ENCODE measurements at regions not wholly inside any gene's neighbourhood (a gene's known extent, or its start where the extent isn't known, plus 50 kb on each side); places are given as distances from the start of the nearest gene placed in this dataset.
A peak's percentile ranks its signal among the peaks of the same experiment; 100 is the strongest.
"Not testable (repeated sequence)": the region's sequence is repeated elsewhere in the genome, so short reads cannot be mapped to it uniquely, and the experiment has no call there.

DNA sequence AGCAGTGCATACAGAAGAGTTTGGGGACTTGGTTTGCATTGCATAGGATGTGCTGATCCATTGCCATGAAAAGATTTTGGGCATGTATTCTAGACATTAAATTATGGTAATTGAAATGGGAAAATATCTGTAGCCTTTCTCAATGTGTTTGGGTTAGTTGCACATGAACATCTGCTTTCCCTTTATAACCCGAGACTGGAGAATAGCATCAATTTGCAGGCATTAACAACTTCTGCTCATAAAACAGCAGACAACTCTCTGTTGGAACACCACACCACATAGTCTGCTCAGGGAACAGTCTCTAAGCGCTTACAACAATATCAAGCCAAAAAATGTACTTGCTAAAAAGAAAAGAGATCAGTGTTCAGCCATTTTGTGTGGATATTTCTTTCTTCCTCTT lies 1391.1 kb upstream of the LRRTM3 start:
- no peak for DNase-seq (ENCODE audit: low read depth)

DNA sequence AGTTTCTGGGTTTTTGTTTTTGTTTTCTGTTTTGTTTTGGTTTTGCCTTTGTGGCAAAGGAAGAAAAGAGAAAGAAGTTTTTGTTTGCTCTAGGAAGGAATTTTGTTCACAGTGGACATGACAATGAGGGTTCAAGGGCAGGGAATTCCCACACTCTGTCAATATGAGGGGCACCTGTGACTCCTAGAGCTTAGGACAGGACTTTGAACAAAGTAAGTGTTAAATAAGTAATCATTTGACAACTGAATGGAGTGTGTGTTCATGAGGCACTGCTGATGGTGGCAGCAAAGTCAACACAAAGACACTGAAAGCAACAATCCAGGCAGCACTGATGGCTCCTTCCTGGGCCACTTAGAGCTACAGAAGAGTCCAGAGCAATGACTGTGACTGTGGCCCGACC lies 1381.1 kb upstream of the LRRTM3 start:
- no peak for DNase-seq (ENCODE audit: low read depth)

DNA sequence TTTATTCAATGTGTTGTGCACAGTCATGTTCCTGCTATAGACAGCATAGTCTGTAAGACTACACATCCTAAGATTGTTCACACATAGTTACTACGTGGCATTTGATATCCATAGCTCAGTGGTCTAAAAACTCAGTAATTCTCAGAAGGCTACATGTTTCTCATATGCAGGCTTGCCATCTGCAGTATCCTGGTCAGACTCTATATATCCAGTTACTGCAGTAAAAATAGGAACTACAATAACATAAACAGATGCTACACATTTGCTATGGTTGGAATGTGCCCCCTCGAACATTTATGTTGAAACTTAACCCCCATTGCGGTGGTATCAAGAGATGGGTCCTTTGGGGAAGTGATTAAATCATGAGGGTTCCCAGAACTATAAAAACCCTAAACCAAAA lies 1377.8 kb upstream of the LRRTM3 start:
- no peak for DNase-seq (ENCODE audit: low read depth)

DNA sequence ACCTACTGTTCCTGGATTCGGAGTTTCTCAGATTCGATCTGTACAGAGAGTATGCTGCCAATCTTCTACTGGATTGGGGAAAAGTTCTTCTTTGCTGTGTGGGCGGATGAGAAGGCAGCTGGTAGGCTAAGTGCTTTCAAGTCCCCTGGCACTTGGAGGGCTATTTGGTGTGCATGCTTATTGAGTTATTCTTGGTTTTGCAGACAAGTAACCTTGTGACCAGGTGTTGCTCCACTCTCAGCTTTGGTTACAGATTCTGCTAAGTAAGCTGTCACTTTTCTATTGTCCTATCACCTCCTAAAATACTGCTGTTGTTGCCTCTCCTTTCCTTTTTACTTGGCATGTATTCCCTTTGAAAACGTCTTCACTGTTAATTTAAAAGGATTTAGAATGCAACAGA lies 1375.1 kb upstream of the LRRTM3 start:
- no peak for DNase-seq (ENCODE audit: low read depth)

DNA sequence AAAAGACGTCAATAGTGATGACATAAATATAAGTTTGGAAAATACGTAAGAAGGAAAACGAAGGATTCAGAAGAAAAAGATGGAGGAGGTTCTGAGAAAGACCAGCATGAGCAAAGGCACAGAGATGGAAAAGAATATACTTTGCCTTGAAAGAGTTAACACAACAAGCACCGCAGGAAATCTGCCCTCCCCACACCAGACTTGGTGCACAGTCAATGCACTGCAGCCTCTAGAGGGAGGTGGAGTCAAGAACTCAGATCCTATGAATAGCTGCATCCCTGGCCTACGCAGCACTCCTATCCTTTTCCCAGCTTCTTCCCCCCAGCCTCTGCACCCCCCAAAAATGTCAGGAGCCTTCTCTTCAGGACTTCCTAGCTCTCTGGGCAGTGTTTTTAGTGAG lies 1370.6 kb upstream of the LRRTM3 start:
- no peak for DNase-seq (ENCODE audit: low read depth)

DNA sequence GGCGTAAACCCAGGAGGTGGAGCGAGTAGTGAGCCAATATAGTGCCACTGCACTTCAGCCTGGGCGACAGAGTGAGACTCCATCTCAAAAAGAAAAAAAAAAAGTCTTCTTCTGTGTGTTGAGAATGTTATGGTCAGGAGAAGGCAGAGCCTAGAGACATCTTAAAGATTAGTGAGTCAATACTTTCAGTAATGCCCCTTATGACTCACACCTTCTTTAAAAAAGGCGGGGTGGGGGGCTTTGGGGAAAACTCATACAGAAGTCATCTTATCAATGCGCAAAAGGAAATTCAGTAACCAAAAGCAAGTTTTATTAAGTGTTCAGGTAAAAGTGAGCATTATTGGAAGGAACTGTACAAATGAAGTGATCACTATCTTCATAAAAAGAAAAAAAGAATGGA lies 1369.8 kb upstream of the LRRTM3 start:
- peak; percentile 4 for DNase-seq (ENCODE audit: low read depth)

DNA sequence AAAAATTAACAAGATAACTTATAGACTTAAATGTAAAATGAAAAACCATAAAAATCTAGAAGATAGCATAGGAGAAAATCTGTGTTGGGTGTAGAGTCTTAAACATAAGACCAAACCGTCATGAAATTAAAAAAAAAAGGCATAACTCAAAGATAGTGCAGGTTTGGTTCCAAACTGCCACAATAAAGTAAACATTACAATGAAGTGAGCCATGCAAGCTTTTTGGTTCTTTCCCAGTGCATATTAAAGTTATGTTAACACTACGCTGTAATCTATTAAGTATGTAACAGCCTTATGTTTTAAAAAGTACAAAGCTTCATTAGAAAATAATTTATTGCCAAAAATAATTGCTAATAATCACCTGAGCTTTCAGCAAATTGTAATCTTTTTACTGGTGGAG lies 1366.5 kb upstream of the LRRTM3 start:
- DNase-seq (ENCODE audit: low read depth): no peak

DNA sequence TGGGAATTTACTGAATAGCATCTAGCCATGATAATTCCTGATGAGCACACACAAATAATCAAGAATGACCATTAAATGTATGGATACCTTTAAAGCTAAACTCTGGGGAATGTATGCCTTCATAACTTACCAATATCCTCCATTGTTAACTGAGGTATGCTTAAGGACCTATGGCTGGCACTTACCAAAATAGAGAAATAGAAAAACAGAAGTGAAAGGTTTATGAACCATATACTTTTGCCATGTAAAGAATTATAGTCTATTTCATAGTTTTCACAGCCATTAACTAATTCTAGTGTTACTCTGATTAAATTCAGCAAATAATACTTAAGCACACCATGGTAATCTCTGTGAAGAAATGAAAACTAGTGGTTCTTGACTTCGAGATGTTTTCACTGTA lies 1360.6 kb upstream of the LRRTM3 start:
- DNase-seq (ENCODE audit: low read depth): no peak

DNA sequence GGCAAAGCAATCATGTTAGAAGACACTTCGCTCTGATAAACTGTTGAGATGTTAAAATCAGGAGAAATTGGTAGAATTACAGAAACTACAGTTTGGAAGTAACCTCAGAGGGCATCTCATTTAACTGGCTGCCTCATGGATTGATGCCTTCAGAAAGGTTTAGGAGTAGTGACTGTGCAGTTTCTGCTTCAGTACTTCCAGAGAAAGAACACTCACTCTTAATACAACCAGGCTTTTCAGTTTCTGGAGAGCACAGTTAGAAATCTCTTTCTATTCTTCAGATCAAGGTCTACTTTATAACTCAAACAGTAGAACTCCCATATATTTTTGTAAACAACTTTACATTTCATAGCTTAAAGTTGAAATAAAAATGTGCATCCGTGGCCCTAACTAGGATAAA lies 1358.9 kb upstream of the LRRTM3 start:
- DNase-seq (ENCODE audit: low read depth): no peak

DNA sequence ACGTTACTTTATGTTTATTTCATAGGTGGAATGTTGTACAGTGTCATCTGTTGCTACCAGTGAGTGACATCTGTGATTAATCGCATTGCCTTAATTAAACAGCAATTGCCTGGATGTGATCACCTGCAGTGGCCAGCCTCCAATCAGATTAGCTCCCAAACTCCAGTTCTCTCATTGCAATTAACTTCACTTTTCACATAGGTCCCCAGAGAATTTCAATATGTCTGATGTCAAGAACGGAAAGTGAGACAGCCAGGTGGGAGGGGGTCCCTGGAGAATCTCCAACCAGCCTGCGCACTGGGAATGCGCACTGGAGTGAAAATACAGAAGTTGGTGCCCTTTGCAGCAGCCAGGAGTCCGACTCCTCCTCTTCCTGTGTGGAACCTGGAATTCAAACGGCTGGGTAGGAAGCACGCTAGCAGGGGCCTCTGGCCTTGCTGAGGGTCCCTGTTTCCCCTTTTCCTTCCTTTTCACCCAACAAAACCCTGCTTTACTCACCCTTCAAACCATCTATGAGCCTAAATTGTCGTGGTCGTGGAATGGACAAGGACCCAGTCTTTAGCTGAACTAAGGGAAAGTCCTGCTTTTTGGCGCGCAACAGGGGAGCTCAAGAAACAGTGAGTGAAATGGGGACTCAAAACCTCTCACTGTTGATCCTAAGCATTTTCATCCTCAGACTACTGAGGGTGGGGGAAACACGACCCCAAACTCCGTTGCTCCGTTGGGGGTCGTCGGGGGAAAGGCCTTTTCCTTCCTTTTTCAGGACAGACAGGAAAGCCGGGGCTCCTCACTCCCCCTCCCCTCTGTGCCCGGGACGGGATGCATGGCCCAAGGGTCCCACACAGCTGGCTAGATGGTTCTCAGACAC lies 1355.5 kb upstream of the LRRTM3 start:
- peak; percentile 51 for DNase-seq (ENCODE audit: low read depth)

DNA sequence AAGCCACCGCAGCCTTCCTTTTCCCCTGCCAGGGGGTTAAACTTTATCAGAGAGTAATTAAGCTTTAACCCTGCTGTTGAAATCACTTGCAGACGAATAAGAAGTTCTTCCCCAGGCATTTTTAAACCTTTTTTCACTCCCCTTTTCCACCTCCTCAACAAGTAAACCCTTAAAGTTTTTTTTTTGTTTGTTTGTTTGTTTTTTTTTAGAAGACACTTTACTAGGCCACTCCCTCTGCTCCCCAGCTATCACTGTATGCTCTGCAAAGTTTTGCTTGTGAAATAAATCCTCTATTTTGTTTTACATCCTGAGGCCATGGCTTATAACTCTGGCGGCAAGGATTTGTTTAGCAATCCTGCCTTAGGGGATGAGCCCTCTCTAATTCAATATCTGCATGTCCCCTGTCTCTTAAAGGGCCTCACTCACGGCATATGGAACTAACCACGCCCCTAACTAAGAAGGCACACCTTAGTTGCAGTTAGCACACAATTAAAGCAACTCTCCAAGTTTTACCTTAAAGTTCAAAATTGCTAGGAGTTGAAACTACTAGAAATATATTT lies 1354.7 kb upstream of the LRRTM3 start:
- peak; percentile 22 for DNase-seq (ENCODE audit: low read depth)

DNA sequence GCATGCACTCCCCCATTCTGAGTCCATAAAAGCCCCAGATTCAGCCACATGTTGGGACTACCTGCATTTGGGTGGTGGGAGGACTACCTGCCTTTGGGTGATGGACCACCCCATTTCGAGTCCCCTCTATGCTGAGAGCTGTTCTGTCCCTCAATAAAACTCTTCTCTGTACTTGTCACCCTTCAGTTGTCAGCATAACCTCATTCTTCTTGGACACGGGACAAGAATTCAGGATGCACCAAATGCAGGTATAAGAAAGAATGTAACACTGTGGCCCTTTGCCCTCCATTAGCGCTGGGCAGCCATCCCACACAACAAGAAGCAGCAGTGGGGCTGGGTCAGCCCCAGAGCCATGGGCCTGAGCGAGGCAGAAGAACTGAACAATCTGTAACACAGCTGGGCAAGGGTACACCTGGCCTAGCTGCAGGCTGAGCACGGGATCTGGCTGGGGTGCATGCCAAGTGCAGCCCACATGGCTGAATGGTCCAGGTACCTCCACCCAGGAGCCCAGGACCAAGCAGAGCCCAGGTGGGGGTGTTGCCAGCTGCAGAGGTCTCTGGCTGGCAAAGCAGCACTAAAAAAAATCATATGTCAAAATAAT lies 1344.3 kb upstream of the LRRTM3 start:
- DNase-seq (ENCODE audit: low read depth): no peak

DNA sequence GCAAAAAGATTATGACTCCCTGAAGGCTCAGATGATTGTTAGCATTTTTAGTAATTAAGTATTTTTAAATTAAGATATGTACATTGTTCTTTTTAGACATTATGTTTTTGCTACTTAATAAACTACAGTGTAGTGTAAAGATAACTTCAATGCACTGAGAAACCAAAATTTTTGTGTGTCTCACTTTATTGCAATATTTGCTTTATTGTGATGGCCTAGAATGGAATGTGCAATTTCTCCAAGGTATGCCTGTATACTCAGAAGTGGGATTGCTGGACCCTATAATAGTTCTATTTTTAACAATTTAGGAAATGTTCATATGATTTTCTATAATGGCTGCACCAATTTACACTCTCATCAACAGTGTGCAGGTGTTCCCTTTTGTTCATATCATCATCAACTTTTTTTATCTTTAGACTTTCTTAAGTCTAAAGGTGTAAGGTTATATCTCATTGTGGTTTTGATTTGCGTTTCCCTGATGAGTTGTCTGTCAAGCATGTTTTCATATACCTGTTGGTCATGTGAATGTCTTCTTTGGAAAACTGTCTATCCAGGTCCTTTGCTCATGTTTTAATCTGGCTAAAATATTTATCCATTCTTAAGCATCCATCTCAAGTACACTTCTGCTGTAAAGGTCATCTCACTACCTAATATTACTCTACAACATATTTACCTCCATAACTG lies 1323.5 kb upstream of the LRRTM3 start:
- no peak for DNase-seq (ENCODE audit: low read depth)

DNA sequence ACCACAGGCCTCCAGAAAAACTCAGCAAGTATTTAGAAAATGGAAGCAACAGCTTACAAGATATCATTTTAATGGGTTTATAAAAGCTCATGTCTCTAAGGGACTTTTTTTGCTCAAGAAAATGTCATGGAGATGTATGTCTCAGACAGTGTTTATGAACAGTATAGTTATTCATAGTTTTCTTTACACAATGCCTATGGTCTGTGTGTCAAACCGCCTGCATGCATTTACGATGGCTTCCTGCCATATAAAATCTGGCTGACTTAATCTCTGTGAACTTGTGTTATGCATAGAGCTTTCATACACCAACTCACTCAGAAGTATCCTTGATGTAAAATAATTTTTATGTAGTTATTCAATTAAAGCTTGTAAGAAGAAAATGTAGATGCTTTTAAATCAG lies 1314.2 kb upstream of the LRRTM3 start:
- no peak for DNase-seq (ENCODE audit: low read depth)

DNA sequence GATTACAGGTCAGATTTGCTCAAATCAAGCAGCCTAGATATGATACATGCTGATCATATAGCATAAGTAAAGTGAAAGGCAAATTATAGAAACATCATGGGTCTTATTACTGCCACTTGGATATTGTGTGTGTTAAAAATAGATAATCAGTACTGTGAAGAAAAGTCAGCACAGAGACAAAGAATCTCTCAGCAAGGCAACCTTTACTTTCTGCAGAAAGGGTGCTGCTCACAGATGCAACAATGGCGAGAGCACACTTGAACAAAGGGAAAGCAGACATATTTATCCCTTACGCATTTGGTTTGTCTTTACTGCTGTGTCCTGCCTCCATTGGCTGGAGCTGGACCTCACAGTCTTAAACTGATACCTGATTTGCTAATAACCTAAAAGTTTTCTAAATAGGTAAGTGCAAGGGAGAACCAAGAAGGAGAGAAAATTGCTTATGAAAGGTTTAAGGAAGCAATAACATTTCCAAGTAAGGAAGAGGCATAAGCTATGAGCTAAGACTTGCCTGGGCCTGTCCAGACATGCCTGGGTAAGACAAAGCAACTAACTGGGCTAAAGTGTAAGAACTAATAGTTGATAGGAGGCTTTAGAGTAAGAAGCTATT lies 1310.8 kb upstream of the LRRTM3 start:
- no peak for DNase-seq (ENCODE audit: low read depth)

DNA sequence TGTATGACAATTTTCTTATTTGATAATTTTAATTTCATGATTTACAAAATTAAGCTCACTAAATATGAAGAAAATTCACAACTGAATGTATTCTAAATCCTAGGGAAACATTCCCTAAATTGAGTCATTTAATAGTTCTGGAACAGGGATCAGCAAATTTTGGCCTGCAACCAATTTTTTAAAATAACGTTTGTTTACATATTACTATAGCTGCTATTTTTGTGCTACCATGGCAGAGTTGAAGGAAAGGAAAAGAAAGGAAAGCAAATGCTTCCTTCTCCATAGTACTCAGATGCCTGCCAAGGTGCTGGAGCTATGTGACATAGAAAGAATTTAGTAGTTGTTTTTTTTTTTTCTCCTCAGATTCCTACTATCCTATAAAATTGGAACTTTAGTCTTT lies 1307.7 kb upstream of the LRRTM3 start:
- no peak for DNase-seq (ENCODE audit: low read depth)

DNA sequence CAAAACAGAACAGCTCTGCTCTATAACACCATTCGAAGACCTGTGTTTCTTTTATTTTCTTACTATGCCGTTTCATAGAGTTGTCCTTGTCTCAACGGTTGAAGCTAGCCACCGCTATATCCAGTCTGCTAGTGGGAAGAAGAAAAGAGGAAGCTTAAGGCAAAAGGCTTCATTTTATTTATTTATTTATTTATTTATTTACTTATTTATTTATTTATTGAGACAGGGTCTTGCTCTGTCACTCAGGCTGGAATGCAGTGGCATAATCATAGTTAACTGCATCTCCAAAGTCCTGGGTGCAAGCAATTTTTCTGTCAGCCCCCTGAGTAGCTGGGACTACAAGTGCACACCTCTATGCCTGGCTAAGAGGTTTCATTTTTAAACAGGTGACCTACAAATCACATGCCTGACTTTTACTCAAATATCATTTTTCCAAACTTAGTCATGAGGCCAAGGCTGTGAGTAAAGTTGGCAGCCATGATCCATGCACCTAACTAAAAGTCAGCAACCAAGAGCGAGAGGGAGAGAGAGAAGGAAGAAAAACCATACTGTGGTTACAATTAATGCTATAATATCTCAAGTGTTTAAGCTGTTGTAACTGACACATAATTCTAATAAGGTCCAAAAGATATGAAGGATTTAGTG lies 1305.3 kb upstream of the LRRTM3 start:
- no peak for DNase-seq (ENCODE audit: low read depth)

DNA sequence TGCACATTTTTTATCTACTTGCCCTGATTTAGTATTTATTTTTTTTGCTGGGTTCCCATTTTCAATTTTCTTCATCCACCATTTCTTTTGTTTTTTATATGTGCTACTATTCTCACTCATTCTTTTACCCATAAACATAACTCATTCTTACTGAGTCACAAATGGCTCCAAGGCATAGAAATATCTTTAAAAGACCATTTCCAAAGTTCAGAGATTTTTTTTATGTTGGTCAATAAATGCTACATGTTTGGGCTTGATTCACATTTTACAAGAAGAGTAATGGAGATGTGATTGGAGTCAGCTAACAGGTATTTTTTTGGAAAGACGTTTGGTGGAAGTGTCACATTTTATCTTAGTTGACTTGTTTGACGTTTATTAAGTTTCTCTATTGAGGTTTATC lies 1303.2 kb upstream of the LRRTM3 start:
- DNase-seq (ENCODE audit: low read depth): no peak

DNA sequence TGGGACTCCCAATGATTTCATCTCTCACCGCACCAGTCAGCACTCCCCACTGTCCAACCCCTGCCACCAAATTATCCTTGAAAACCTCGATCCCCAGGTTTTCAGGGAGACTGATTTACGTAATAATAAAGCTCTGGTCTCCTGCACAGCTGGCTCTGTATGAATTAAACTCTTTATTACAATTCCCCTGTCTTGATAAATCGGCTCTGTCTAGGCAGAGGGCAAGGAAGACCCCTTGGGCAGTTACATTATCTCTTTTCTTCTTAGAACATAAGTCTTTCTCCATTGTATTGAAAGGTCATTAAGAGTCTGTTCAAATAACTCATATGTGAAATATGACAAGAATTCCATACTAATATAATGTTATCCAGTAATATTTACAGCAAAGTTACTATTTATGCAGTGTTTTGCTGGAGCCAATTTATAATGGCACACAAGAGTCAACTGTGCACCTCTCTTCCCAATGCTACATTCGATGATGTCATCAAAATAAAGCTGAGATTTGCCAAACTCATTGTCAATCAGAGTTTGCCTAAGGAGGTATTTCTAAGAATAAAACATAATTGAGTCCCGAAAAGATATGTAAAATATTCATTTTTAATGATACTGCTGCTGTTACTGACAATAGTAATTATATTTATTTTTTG lies 1297.2 kb upstream of the LRRTM3 start:
- no peak for DNase-seq (ENCODE audit: low read depth)

DNA sequence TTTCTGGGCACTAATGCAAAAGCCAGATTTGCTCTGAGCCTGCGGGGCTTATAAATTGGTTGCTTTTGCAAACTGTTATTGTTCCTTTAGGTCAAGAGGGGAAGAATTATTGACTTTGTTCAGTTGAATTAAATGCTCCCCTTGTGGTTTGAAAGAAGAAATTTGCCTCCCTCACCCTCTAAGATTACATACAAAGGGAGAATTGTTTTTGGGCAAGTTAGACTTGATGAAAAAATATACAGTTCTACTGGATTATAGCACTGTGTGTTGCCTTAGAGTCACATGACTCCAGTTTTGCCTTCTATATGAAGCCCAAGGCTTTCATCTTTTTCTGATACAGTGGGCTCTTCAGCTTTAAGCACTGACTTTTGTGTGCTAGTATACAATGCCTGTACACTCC lies 1265.8 kb upstream of the LRRTM3 start:
- no peak for DNase-seq (ENCODE audit: low read depth)

DNA sequence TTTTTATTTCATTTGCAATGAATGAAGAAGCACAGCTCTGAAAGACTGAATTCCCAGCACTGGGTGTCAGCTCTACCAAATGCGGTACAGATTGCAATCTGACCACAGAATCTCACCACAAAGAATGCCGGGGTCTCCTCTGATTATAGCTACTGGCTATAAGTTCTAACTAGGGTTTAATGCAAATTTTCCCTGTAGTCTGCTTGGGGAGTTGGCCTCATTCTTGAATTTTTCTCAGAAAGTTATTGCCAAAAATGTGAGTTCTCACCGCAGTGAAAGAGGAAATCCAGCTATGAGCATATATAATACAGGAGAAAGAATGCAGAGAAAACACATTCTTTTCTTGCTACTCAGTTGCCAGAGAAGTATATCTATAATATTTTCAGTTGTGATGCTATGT lies 1255.7 kb upstream of the LRRTM3 start:
- peak; percentile 42 for DNase-seq (ENCODE audit: low read depth)

DNA sequence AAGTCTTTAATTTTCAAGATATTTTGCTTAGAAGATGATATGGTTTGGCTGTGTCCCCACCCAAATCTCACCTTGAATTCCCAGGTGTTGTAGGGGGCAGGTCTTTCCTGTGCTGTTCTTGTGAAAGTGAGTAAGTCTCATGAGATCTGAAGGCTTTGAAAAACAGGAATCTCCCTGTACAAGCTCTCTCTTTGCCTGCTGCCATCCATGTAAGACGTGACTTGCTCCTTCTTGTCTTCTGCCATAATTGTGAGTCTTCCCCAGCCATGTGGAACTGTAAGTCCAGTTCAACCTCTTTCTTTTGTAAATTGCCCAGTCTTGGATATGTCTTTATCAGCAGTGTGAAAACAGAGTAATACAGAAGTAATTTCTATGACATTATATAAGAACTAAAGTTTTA lies 1255.2 kb upstream of the LRRTM3 start:
- not testable (repeated sequence) for DNase-seq (ENCODE audit: low read depth)

All from ELR (cell line).